HepG2 (cell line): ENCODE measurements at regions not wholly inside any gene's neighbourhood (a gene's known extent, or its start where the extent isn't known, plus 50 kb on each side); places are given as distances from the start of the nearest gene placed in this dataset.

Source experiments
- CTCF ChIP-seq: sonication (generic); formaldehyde crosslinking; IDR thresholded peaks from 2 replicates; pipeline ENCODE4 v1.5.0; 2020; ENCODE audit warnings: mild to moderate bottlenecking, missing genetic modification reagents, moderate library complexity
- DMTF1 ChIP-seq: sonication (generic); formaldehyde crosslinking; IDR thresholded peaks from 2 replicates; pipeline ENCODE4 v1.4.0; 2020; ENCODE audit warnings: mild to moderate bottlenecking, missing genetic modification reagents
- GATAD1 ChIP-seq: IDR thresholded peaks from 2 replicates; pipeline ENCODE4 v1.6.1; 2016; ENCODE audit warnings: missing genetic modification reagents, missing compliant biosample characterization
- NCOR1 ChIP-seq: fragments of 200-600 bp; sonication (generic); IDR thresholded peaks from 2 replicates; pipeline ENCODE4 v1.7.0; 2017; ENCODE audit warnings: antibody characterized with exemption, low read length, borderline replicate concordance
- POLR2A ChIP-seq, 2 experiments: IDR thresholded peaks; 2 replicates each; pipeline ENCODE4 v1.6.1; 2011; ENCODE audit warnings: low read depth in 2 of 2, low read length in 2 of 2, mild to moderate bottlenecking in 1 of 2, moderate library complexity in 1 of 2; ENCODE audit not compliant: insufficient read depth in 1 of 2
- POLR2AphosphoS2 ChIP-seq: IDR thresholded peaks from 2 replicates; pipeline ENCODE4 v1.6.1; 2011; ENCODE audit warnings: low read depth, low read length, improper control_type of control experiment
- UBTF ChIP-seq: sonication (generic); formaldehyde crosslinking; IDR thresholded peaks from 2 replicates; pipeline ENCODE4 v1.4.0; 2020; ENCODE audit warnings: mild to moderate bottlenecking, missing genetic modification reagents
- ZNF850 ChIP-seq: sonication (generic); formaldehyde crosslinking; conservative IDR thresholded peaks from 2 replicates; pipeline ENCODE4 v1.9.0; 2021; ENCODE audit warnings: mild to moderate bottlenecking, missing genetic modification reagents

GRCh38 chr13:73138276-73138637 lies 79.5 kb downstream of the KLF5 start:
- TF ChIP-seq CTCF (CRISPR knock-in tag): no peak
- TF ChIP-seq ZNF850 (CRISPR knock-in tag): no peak
- no peak for TF ChIP-seq POLR2A (IDR thresholded peaks at IDR 0.05; ENCODE audit: insufficient read depth in 1 of 2, low read depth in 2 of 2, low read length in 2 of 2)
- TF ChIP-seq POLR2AphosphoS2: no peak
- no peak for TF ChIP-seq NCOR1
- TF ChIP-seq UBTF: no peak
- no peak for TF ChIP-seq GATAD1 (CRISPR knock-in tag)
- no peak for TF ChIP-seq DMTF1
